CD14-positive monocyte (primary cell): ENCODE measurements at regions not wholly inside any gene's neighbourhood (a gene's known extent, or its start where the extent isn't known, plus 50 kb on each side); places are given as distances from the start of the nearest gene placed in this dataset.
A peak's percentile ranks its signal among the peaks of the same experiment; 100 is the strongest.

ENCODE experiments used
- DNase-seq, 3 donors: peaks; one replicate each; pipeline ENCODE4 v3.0.0-alpha.2; 2011 to 2022
- H2AFZ ChIP-seq: 2 replicates; pipeline ENCODE4 v1.6.0; 2012; ENCODE audit warnings: mild to moderate bottlenecking, low read depth, low read length, inconsistent platforms; ENCODE audit not compliant: insufficient read depth, poor library complexity, severe bottlenecking
- H3K27ac ChIP-seq, 2 donors: 1 replicate in 1 of 2; 2 replicates in 1 of 2; pipeline ENCODE4 v1.5.1; 2012 to 2013; ENCODE audit warnings: low read length in 2 of 2, control low read depth in 1 of 2, inconsistent platforms in 1 of 2, low read depth in 1 of 2, mild to moderate bottlenecking in 1 of 2
- H3K27me3 ChIP-seq, 2 donors: one replicate each; pipeline versions ENCODE4 v1.6.0 to v1.6.1; 2011 to 2013; ENCODE audit warnings: low read length in 2 of 2; ENCODE audit not compliant: control insufficient read depth in 2 of 2, insufficient read depth in 2 of 2
- H3K36me3 ChIP-seq, 2 donors: replicated peaks in 1 of 2; 1 replicate in 1 of 2; 2 replicates in 1 of 2; pipeline versions ENCODE4 v1.5.1 to v1.6.1; 2012 to 2013; ENCODE audit warnings: low read length in 2 of 2, control low read depth in 1 of 2, inconsistent platforms in 1 of 2, mild to moderate bottlenecking in 1 of 2; ENCODE audit not compliant: insufficient read depth in 2 of 2, control insufficient read depth in 1 of 2
- H3K4me1 ChIP-seq, 2 donors: 1 replicate in 1 of 2; 2 replicates in 1 of 2; pipeline versions ENCODE4 v1.5.1 to v1.6.1; 2012 to 2013; ENCODE audit warnings: low read length in 2 of 2, control low read depth in 1 of 2, inconsistent platforms in 1 of 2, mild to moderate bottlenecking in 1 of 2, moderate library complexity in 1 of 2; ENCODE audit not compliant: insufficient read depth in 2 of 2, control insufficient read depth in 1 of 2
- H3K4me2 ChIP-seq: replicated peaks from 2 replicates; pipeline ENCODE3; 2012; ENCODE audit warnings: low read length, moderate library complexity, mild to moderate bottlenecking; ENCODE audit not compliant: poor library complexity, severe bottlenecking; ENCODE audit errors: extremely low read depth
- H3K4me3 ChIP-seq, 3 experiments: fragments of 200-600 bp in 1 of 3; sonication (generic) in 1 of 3; replicated peaks in 1 of 3; 1 replicate in 2 of 3; 2 replicates in 1 of 3; pipeline ENCODE4 v1.5.1; 2011 to 2013; ENCODE audit warnings: low read length in 3 of 3, mild to moderate bottlenecking in 3 of 3, control low read depth in 2 of 3, low read depth in 2 of 3, inconsistent platforms in 1 of 3, moderate library complexity in 1 of 3
- H3K79me2 ChIP-seq: 2 replicates; pipeline ENCODE4 v1.6.0; 2012; ENCODE audit warnings: mild to moderate bottlenecking, control low read depth, inconsistent platforms, low read length, moderate library complexity; ENCODE audit not compliant: insufficient read depth
- H3K9ac ChIP-seq: 2 replicates; pipeline ENCODE4 v1.6.0; 2017; ENCODE audit warnings: low read length, mild to moderate bottlenecking; ENCODE audit not compliant: insufficient read depth, poor library complexity, severe bottlenecking
- H3K9me3 ChIP-seq, 2 donors: replicated peaks in 1 of 2; 1 replicate in 1 of 2; 2 replicates in 1 of 2; pipeline versions ENCODE4 v1.5.1 to v1.6.1; 2012 to 2013; ENCODE audit warnings: low read length in 2 of 2, control low read depth in 1 of 2; ENCODE audit not compliant: control insufficient read depth in 1 of 2, insufficient read depth in 1 of 2
- H4K20me1 ChIP-seq: 2 replicates; pipeline ENCODE4 v1.6.0; 2012; ENCODE audit warnings: mild to moderate bottlenecking, low read length, control low read depth, moderate library complexity; ENCODE audit not compliant: insufficient read depth
- H3K27ac Mint-ChIP-seq, 7 donors: one replicate each; pipeline ENCODE4 v1.8.0; 2020; ENCODE audit warnings: mild to moderate bottlenecking in 7 of 7, mixed read lengths in 7 of 7, moderate library complexity in 6 of 7, inconsistent platforms in 2 of 7
- H3K27me3 Mint-ChIP-seq, 3 donors: one replicate each; pipeline ENCODE4 v1.8.0; 2021 to 2022; ENCODE audit warnings: low read depth in 3 of 3, mild to moderate bottlenecking in 3 of 3, mixed read lengths in 3 of 3, moderate library complexity in 3 of 3, inconsistent platforms in 1 of 3
- H3K36me3 Mint-ChIP-seq, 2 donors: one replicate each; pipeline ENCODE4 v1.8.0; 2020; ENCODE audit warnings: mixed read lengths in 2 of 2, inconsistent platforms in 1 of 2, mild to moderate bottlenecking in 1 of 2
- H3K4me1 Mint-ChIP-seq: one replicate; pipeline ENCODE4 v1.8.0; 2020; ENCODE audit warnings: mild to moderate bottlenecking, mixed read lengths
- H3K4me3 Mint-ChIP-seq, 2 donors: one replicate each; pipeline ENCODE4 v1.8.0; 2020; ENCODE audit warnings: mild to moderate bottlenecking in 2 of 2, mixed read lengths in 2 of 2, moderate library complexity in 1 of 2
- H3K9me3 Mint-ChIP-seq, 7 donors: one replicate each; pipeline ENCODE4 v1.8.0; 2020 to 2022; ENCODE audit warnings: mixed read lengths in 7 of 7, mild to moderate bottlenecking in 6 of 7, moderate library complexity in 6 of 7, inconsistent platforms in 2 of 7
- CTCF ChIP-seq: fragments of 200-600 bp; IDR thresholded peaks from one replicate; pipeline ENCODE4 v1.8.0; 2022; ENCODE audit warnings: antibody characterized with exemption, mild to moderate bottlenecking
- WGBS: methylation state at CpG from one replicate; pipeline ENCODE4 v1.1.5; 2013; ENCODE audit warnings: missing lambda C conversion rate; ENCODE audit not compliant: insufficient coverage; 5-methylcytosine and 5-hydroxymethylcytosine counted together
- intact Hi-C, 2 donors: fragments of 100-400 bp; cut with micrococcal nuclease; formaldehyde crosslinking; loops; one replicate each; pipeline versions ENCODE4 v1.15.0 to v1.15.1; 2023

GRCh38 chr6:134850721-134851305, 99.1 kb downstream of the ALDH8A1 start:
- no peaks in the 10 kb centered on the region for H3K27me3 ChIP-seq
- Mint-ChIP-seq H3K27me3 (peaks cover 0 to 5% (median 3%) of the 10 kb centered on the region in 3 donors), H3K27ac (peak overlapping the region in 1 of 7 donors; percentile 46), H3K4me1 (no peaks in the 10 kb centered on the region), H3K9me3 (peaks cover 0 to 3% (median 0%) of the 10 kb centered on the region in 7 donors), H3K4me3 (no peak overlapping the region), H3K36me3 (no peaks in the 10 kb centered on the region)
- no peaks in the 10 kb centered on the region for H3K79me2 ChIP-seq
- H3K27ac ChIP-seq, result no peak overlapping the region
- no peak overlapping the region for H2AFZ ChIP-seq
- intact Hi-C loops, result no loop called here
- H3K9ac ChIP-seq, result no peak overlapping the region
- H3K4me3 ChIP-seq, result no peak overlapping the region
- no peaks in the 10 kb centered on the region for H3K9me3 ChIP-seq
- no peaks in the 10 kb centered on the region for H3K4me1 ChIP-seq
- no peaks in the 10 kb centered on the region for H3K36me3 ChIP-seq
- 74% methylated on average over 8 of the region's 11 CpGs for WGBS
- no peak overlapping the region for H3K4me2 ChIP-seq
- no peak for DNase-seq
- no peaks in the 10 kb centered on the region for H4K20me1 ChIP-seq
- TF ChIP-seq CTCF, result no peak

- Histone ChIP-seq H3K4me3 (no peak overlapping the region), H3K27ac (no peak overlapping the region), H3K4me1 (no peaks in the 10 kb centered on the region), H3K4me2 (no peak overlapping the region), H3K79me2 (no peaks in the 10 kb centered on the region), H3K9me3 (no peaks in the 10 kb centered on the region), H3K36me3 (no peaks in the 10 kb centered on the region), H4K20me1 (no peaks in the 10 kb centered on the region), H3K27me3 (no peaks in the 10 kb centered on the region), H3K9ac (no peak overlapping the region), H2AFZ (no peak overlapping the region)
- Mint-ChIP-seq H3K9me3 (peaks cover 0 to 3% (median 0%) of the 10 kb centered on the region in 7 donors), H3K27ac (no peak overlapping the region), H3K4me3 (no peak overlapping the region), H3K4me1 (no peaks in the 10 kb centered on the region), H3K36me3 (no peaks in the 10 kb centered on the region), H3K27me3 (peaks cover 0 to 5% (median 3%) of the 10 kb centered on the region in 3 donors)
- WGBS, result 95% methylated on average over 3 of the region's 4 CpGs
- TF ChIP-seq CTCF, result no peak
- intact Hi-C loops, result no loop called here
- DNase-seq, result no peak
Measured at GRCh38 chr6:134849920-134850447, 99.9 kb downstream of the ALDH8A1 start.
